ENCODE measurements at regions not wholly inside any gene's neighbourhood (a gene's known extent, or its start where the extent isn't known, plus 50 kb on each side); places are given as distances from the start of the nearest gene placed in this dataset.

DNA sequence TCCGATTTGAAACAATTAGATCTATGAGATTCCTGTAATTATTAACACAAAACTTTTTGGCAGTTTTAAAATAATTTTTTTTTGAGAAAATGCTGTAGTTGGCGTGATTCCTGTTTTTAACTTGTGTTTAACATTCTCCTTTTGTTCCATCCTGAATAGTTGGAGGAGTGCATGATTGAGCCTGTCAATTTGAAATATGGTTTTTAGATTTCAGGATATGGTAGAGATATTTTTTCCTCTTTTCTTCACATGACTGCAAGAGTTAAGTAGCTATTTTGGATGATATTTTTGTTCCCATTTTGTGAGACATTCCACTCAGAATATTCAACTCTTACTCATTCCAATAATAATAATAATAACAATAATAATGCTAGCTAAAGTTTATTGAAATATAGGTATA is 241.7 kb upstream of the MAN1A1 start:
- intact Hi-C loops (cut with DNase I): no loop called here
- no peak for DNase-seq (ENCODE audit: low spot score)

GRCh38 chr6:119590066-119590465 is 240.5 kb upstream of the MAN1A1 start:
- intact Hi-C loops (cut with DNase I): no loop called here
- no peak for DNase-seq (ENCODE audit: low spot score)

DNA sequence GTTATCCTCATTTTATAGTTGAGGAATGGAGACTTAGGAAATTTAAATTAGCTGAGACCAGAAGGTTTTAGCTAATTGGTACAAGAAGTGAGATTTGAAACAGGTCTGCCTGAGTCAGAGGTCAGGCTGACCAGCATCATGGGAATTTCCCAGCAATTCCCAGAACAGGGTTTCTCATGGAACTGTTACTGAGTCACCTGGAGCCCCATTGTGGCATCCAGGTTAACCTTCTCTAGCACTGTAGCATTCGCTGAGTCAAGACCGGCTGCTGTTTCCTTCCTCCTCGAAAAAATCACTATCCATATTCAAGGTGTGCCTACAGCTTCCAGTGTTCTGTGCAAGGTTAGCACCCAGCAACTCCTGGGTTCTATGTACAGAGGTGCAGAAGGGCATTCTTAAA is 238.0 kb upstream of the MAN1A1 start:
- no peak for DNase-seq (ENCODE audit: low spot score)
- intact Hi-C loops (cut with DNase I): no loop called here

DNA sequence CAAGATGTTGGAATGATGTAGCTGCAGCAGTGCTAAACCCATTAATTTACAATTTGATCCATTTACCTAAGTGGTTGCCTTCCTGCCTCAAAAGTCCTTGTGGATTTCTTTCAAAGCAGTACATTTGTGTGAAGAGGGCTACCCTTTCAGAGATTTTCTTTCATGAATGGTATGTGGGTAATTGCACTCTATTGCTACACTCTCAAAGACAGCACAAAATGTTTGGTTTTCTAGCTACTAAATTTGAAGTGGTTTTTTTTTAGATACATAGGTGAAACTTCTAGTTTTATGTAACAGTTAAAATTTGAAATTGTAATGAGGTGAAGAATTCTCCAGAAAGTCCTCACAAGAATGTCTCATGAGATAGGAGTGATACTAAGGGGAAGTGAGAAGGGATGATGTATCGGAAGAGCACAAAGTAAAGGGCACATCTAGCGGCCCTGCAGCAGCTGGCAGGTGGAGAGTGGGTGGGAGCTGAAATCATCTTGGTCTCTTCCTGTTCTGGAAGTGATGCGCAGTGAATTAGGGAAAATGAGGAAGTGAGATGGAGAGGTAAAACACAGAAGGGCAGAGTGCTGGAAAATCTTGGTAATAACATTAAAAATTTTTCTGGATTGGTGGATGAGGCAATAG is 236.8 kb upstream of the MAN1A1 start:
- no peak for DNase-seq (ENCODE audit: low spot score)
- intact Hi-C loops (cut with DNase I): no loop called here

DNA sequence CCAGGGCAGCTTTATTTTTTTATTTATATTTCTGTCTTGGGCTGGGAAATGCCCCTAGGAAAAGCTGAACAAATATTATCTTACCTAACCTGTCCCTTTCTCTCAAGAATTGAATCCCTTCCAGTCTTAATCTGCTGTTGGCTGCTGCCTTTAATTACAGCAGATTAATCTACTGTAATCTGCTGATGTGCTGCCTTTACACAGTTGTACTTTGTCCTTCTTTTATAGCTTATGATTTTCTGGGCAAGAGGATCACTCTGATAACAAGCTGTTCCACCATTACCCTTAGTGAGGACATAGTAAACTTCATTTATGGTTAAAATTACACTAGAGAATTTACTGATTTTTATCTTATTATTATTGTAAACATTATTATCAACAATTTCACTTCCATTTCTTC is 234.5 kb upstream of the MAN1A1 start:
- intact Hi-C loops (cut with DNase I): no loop called here
- no peak for DNase-seq (ENCODE audit: low spot score)

DNA sequence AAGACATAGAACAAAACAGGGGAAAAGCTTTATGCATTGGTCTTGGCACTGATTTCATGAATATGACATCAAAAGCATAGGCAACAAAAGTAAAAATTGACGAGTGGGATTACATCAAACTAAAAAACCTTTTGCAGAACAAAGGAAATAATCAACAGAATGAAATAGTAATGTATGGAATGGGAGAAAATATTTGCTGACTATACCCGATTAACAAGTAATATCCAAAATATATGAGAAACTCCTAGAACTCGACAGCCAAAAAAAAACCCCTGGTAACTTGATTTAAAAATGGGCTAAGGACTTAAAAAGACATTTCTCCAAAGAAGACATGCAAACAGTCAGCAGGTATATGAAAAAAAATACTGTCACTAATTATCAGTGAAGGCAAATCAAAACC is 231.7 kb upstream of the MAN1A1 start:
- intact Hi-C loops (cut with DNase I): no loop called here

DNA sequence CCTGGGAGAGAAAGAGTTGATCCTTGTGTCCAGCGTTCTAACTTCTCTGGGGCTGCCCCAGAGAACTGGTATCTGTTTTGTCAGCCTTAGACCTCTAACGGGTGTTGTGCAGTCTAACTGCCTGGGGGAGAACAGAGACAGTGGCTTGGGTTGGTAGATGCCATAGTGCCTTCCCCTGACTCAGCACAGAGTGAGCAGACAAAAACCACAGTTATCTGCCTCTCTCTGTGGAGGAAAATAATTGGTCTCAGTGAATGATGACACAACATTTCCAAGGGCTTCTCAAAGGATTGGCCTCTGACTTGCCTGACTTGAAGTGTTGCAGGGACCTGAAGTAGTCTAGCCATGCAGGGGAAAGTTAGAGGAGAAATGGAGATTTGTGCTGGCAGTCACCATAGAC is 226.2 kb upstream of the MAN1A1 start:
- intact Hi-C loops (cut with DNase I): no loop called here
- no peak for DNase-seq (ENCODE audit: low spot score)

More for the DNA sequence above, 231.7 kb upstream of the MAN1A1 start:
- DNase-seq (ENCODE audit: low spot score): no peak

DNA sequence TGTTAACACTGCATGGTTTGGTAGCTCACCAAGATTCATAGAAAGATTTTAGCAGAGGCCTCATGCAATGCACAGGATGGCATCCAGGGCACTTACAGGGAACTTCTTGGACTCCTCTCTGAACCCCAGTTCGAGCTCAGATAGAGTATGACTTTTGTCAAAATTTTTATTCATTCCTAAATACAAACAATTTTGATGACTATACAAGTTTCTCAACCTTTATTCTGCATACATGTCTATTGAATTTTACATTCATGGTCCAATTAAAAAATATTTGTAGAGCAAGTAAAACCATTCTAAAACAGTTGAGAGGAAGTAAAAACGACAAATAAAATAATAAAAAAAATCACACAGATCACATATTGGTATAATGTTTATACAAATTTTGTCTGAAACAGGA is 219.0 kb upstream of the MAN1A1 start:
- DNase-seq (ENCODE audit: low spot score): no peak
- intact Hi-C loops (cut with DNase I): no loop called here

- intact Hi-C loops (cut with DNase I): no loop called here
- no peak for DNase-seq (ENCODE audit: low spot score)
These were observed 217.1 kb upstream of the MAN1A1 start for GRCh38 chr6:119566546-119567260.

GRCh38 chr6:119565893-119566292 is 216.3 kb upstream of the MAN1A1 start:
- DNase-seq (ENCODE audit: low spot score): no peak
- intact Hi-C loops (cut with DNase I): no loop called here

GRCh38 chr6:119562168-119562567 is 212.6 kb upstream of the MAN1A1 start:
- intact Hi-C loops (cut with DNase I): no loop called here
- DNase-seq (ENCODE audit: low spot score): no peak

- intact Hi-C loops (cut with DNase I): no loop called here
These were observed 210.0 kb upstream of the MAN1A1 start for GRCh38 chr6:119559586-119559985.

GRCh38 chr6:119557239-119557638 is 207.7 kb upstream of the MAN1A1 start:
- DNase-seq (ENCODE audit: low spot score): no peak
- intact Hi-C loops (cut with DNase I): no loop called here

More at GRCh38 chr6:119559586-119559985, 210.0 kb upstream of the MAN1A1 start:
- no peak for DNase-seq (ENCODE audit: low spot score)

DNA sequence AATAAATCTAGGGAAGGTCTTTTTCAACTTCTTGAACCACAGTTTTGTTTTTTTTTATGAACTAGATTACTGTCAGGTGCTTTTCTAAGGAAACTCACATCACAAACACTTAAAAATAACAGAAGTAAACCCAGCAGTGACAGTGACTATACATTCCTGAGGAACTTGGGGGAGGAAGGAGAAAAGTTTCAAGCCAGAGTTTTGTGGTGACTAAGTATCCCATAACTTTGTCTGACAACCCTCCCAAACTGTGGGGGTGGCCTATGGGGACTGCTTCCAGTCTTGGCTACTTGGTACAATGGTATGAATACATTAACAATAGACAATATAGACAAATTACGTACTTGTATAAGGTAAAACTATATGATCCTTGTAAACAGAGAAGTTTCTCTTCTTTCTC is 202.5 kb upstream of the MAN1A1 start:
- no peak for DNase-seq (ENCODE audit: low spot score)
- intact Hi-C loops (cut with DNase I): no loop called here

- no peak for DNase-seq (ENCODE audit: low spot score)
- intact Hi-C loops (cut with DNase I): no loop called here
These were observed 197.5 kb upstream of the MAN1A1 start for GRCh38 chr6:119547024-119547423.

GRCh38 chr6:119545245-119545644 is 195.7 kb upstream of the MAN1A1 start:
- DNase-seq (ENCODE audit: low spot score): no peak
- intact Hi-C loops (cut with DNase I): no loop called here

DNA sequence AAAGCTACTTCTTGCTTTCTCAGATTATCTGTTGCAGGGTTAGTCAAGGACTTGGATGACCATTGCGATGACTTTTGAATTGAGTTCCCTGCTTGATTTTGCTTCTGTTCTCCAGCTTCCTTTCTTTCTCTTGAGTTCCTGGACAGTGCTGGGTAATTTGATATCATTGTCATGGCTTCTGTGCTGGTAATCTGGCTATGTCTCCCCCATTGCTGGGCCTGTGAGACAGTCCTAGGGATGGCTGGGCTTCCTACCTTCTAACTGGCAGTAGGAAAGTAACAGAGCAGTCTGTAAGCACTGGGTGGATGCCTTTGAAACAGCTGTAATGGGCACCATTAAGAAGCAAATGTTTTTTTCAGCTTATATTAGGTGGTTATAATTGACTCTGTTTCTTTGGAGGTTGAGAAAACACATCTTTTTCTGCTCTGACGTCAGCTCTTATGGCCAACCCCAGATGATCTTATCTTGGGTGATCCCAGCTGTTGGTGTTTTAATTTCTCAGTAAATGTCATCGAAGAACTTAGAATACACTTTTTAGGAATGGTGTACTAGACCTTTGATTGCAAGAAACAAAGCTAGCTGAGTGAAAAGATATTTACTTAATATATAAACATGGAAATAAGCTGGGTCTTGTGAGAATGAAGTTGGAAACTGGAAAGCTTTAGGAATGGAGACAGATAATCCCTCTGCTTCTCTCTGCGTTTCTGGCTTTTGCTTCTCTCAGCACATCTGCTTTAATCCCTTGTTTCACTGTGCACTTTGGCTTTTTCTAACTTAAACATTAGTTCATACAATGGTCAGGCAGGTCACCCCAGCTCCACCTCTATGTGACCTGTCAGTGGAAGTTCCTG is 195.0 kb upstream of the MAN1A1 start:
- intact Hi-C loops (cut with DNase I): no loop called here
- no peak for DNase-seq (ENCODE audit: low spot score)

DNA sequence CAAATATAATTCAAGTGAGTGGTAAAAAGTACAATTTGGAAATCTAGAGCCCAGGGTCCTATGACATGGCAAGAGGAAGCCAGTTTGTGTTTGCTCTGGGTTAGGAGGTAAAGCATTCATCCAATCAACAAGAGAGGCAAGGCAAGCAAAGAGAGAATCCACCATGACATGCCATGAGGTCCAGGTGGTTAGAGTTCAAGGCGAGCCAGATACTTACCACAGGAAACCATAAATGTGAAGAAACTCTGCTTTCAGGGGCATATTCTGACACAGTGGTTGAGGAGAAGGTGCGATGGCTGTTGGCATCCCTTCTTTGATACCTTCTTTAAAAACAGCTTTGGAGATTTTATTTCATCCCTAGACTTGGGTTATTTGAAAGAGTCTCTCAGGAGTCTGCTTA is 193.8 kb upstream of the MAN1A1 start:
- intact Hi-C loops (cut with DNase I): no loop called here
- DNase-seq (ENCODE audit: low spot score): no peak

DNA sequence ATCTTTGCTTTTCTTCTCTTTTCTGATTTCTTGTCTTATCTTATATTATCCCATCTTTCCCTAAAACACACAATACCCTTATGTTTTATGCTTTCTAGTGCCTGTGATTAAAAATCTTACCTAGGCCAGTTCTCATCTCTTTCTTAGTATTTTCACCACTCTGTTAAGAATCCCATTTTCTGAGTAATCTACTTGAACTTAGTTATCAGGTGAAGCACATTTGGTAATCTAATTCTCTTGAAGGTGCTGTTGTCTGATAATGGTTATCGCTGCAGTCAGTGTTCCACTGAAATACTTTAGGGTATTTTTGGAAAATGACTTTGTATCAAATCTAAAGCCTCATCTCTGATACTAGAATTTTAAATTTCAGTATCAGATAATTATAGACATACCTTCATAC is 192.5 kb upstream of the MAN1A1 start:
- intact Hi-C loops (cut with DNase I): no loop called here
- DNase-seq (ENCODE audit: low spot score): no peak

DNA sequence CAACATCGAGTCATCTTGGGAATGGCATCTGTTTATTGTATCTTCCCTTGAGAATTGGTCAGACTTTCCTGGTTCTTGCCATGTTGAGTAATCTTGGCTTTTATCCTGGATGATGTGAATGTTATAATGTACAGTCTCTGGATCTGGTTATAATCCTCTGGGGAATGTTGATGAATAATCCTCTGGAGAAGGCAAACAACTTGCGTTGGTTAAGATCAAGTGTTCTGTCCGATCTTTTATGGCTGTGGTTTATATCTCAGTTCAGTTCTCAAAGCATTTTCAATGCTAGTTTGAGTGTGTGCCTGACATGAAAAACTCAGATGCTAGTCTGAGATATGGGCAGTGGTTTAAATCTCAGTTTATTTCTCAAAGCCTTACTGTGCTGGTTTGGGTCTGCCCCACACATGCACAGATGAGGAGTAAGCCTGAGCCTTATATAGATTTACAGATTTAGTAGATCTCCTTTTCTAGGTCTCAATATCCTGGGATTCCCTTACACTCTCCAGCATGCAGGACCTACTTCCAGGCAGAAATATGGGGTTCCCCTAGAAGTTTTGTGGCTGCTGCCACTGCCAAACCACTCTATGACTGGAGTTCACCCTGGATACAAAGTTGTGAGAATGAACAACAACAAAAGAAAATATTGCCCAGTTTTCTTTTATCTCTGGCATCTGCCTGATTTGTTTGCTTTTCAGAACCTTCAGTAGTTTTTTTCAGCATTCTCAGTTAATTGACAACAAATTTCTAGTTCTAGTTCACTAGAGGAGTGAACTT is 191.8 kb upstream of the MAN1A1 start:
- no peak for DNase-seq (ENCODE audit: low spot score)
- intact Hi-C loops (cut with DNase I): no loop called here

Measured in posterior vena cava (tissue), 2 donors.